Loucy (cell line): ENCODE measurements at regions not wholly inside any gene's neighbourhood (a gene's known extent, or its start where the extent isn't known, plus 50 kb on each side); places are given as distances from the start of the nearest gene placed in this dataset.

Experiments used
- CTCF ChIP-seq: fragments of 200-600 bp; sonication (generic); conservative IDR thresholded peaks from 2 replicates; pipeline ENCODE4 v1.5.1; 2014; ENCODE audit warnings: mild to moderate bottlenecking, antibody characterized with exemption, low read length
- EZH2phosphoT487 ChIP-seq: fragments of 200-600 bp; IDR thresholded peaks from 2 replicates; pipeline ENCODE4 v1.6.1; 2018; ENCODE audit warnings: antibody characterized with exemption, mild to moderate bottlenecking, moderate library complexity, borderline replicate concordance

GRCh38 chr18:27666016-27666415 is 480.9 kb upstream of the CHST9 start:
- no peak for TF ChIP-seq CTCF
- TF ChIP-seq EZH2phosphoT487: no peak
